Activated CD4-positive, alpha-beta T cell treated with anti-CD3 and anti-CD28 coated beads, Interleukin-2, amount 10 ng/mL, durations not matched to agents 24 days and 14 days (primary cell): ENCODE measurements at regions not wholly inside any gene's neighbourhood (a gene's known extent, or its start where the extent isn't known, plus 50 kb on each side); places are given as distances from the start of the nearest gene placed in this dataset.

Experiments used
- DNase-seq: peaks from one replicate; pipeline ENCODE4 v3.0.0; 2022
- H3K27ac Mint-ChIP-seq: one replicate; pipeline ENCODE4 v1.8.0; 2022; ENCODE audit warnings: mild to moderate bottlenecking, mixed read lengths
- H3K27me3 Mint-ChIP-seq: one replicate; pipeline ENCODE4 v1.8.0; 2022; ENCODE audit warnings: mixed read lengths
- H3K36me3 Mint-ChIP-seq: one replicate; pipeline ENCODE4 v1.8.0; 2022; ENCODE audit warnings: low read depth, mild to moderate bottlenecking, mixed read lengths
- H3K4me1 Mint-ChIP-seq: one replicate; pipeline ENCODE4 v1.8.0; 2021; ENCODE audit warnings: mixed read lengths
- H3K4me3 Mint-ChIP-seq: one replicate; pipeline ENCODE4 v1.8.0; 2022; ENCODE audit warnings: mild to moderate bottlenecking, moderate library complexity, mixed read lengths
- H3K9me3 Mint-ChIP-seq: one replicate; pipeline ENCODE4 v1.8.0; 2021; ENCODE audit warnings: mixed read lengths
- intact Hi-C: fragments of 100-400 bp; cut with micrococcal nuclease; formaldehyde crosslinking; loops from one replicate; pipeline ENCODE4 v1.15.1; 2023

- intact Hi-C loops, result no loop called here
- Mint-ChIP-seq H3K9me3 (peaks cover 6% of the 10 kb centered on the region), H3K4me1 (no peaks in the 10 kb centered on the region), H3K4me3 (no peak overlapping the region), H3K36me3 (no peaks in the 10 kb centered on the region), H3K27me3 (no peaks in the 10 kb centered on the region), H3K27ac (no peak overlapping the region)
- no peak for DNase-seq
Measured at GRCh38 chr2:240356700-240357640, 78.5 kb upstream of the GPC1 start.

- H3K4me1 Mint-ChIP-seq, result no peaks in the 10 kb centered on the region
- H3K9me3 Mint-ChIP-seq, result peaks cover 6% of the 10 kb centered on the region
- H3K36me3 Mint-ChIP-seq, result no peaks in the 10 kb centered on the region
- no peak for DNase-seq
- intact Hi-C loops, result no loop called here
- H3K27me3 Mint-ChIP-seq, result no peaks in the 10 kb centered on the region
- H3K4me3 Mint-ChIP-seq, result no peak overlapping the region
- no peak overlapping the region for H3K27ac Mint-ChIP-seq
Measured at GRCh38 chr2:240357641-240358012, 77.8 kb upstream of the GPC1 start.

GRCh38 chr2:240358080-240358479 lies 77.4 kb upstream of the GPC1 start:
- Mint-ChIP-seq H3K4me1 (no peaks in the 10 kb centered on the region), H3K4me3 (no peak overlapping the region), H3K36me3 (no peaks in the 10 kb centered on the region), H3K27ac (no peak overlapping the region), H3K9me3 (peaks cover 6% of the 10 kb centered on the region), H3K27me3 (no peaks in the 10 kb centered on the region)
- DNase-seq, result no peak
- intact Hi-C loops, result no loop called here

GRCh38 chr2:240358821-240359397 lies 76.6 kb upstream of the GPC1 start:
- intact Hi-C loops, result no loop called here
- no peak overlapping the region for H3K27ac Mint-ChIP-seq

GRCh38 chr2:240359695-240360094 lies 75.8 kb upstream of the GPC1 start:
- Mint-ChIP-seq H3K4me3 (no peak overlapping the region), H3K36me3 (no peaks in the 10 kb centered on the region), H3K27me3 (no peaks in the 10 kb centered on the region), H3K4me1 (no peaks in the 10 kb centered on the region), H3K27ac (no peak overlapping the region), H3K9me3 (peaks cover 6% of the 10 kb centered on the region)
- no peak for DNase-seq
- intact Hi-C loops, result no loop called here

More at GRCh38 chr2:240358821-240359397, 76.6 kb upstream of the GPC1 start:
- Mint-ChIP-seq H3K9me3 (peaks cover 6% of the 10 kb centered on the region), H3K4me1 (no peaks in the 10 kb centered on the region), H3K4me3 (no peak overlapping the region), H3K27me3 (no peaks in the 10 kb centered on the region), H3K36me3 (no peaks in the 10 kb centered on the region)
- DNase-seq, result no peak

GRCh38 chr2:240360645-240361475 lies 74.6 kb upstream of the GPC1 start:
- intact Hi-C loops, result no loop called here
- H3K4me3 Mint-ChIP-seq, result no peak overlapping the region
- no peak for DNase-seq
- H3K27ac Mint-ChIP-seq, result no peak overlapping the region
- H3K36me3 Mint-ChIP-seq, result no peaks in the 10 kb centered on the region
- no peaks in the 10 kb centered on the region for H3K4me1 Mint-ChIP-seq
- no peaks in the 10 kb centered on the region for H3K27me3 Mint-ChIP-seq
- peaks cover 6% of the 10 kb centered on the region for H3K9me3 Mint-ChIP-seq

GRCh38 chr2:240362216-240362755 lies 73.2 kb upstream of the GPC1 start:
- no peak overlapping the region for H3K4me3 Mint-ChIP-seq

GRCh38 chr2:240362826-240363745 lies 72.4 kb upstream of the GPC1 start:
- Mint-ChIP-seq H3K27me3 (no peaks in the 10 kb centered on the region), H3K4me1 (no peaks in the 10 kb centered on the region), H3K4me3 (no peak overlapping the region), H3K9me3 (peaks cover 6% of the 10 kb centered on the region), H3K36me3 (no peaks in the 10 kb centered on the region), H3K27ac (no peak overlapping the region)
- DNase-seq, result no peak
- intact Hi-C loops, result no loop called here

More at GRCh38 chr2:240362216-240362755, 73.2 kb upstream of the GPC1 start:
- Mint-ChIP-seq H3K4me1 (no peaks in the 10 kb centered on the region), H3K27ac (no peak overlapping the region), H3K27me3 (no peaks in the 10 kb centered on the region), H3K36me3 (no peaks in the 10 kb centered on the region), H3K9me3 (peaks cover 6% of the 10 kb centered on the region)
- intact Hi-C loops, result no loop called here
- DNase-seq, result no peak

GRCh38 chr2:240363746-240364581 lies 71.5 kb upstream of the GPC1 start:
- H3K27me3 Mint-ChIP-seq, result no peaks in the 10 kb centered on the region
- no peak overlapping the region for H3K27ac Mint-ChIP-seq
- H3K9me3 Mint-ChIP-seq, result peaks cover 6% of the 10 kb centered on the region
- no peaks in the 10 kb centered on the region for H3K36me3 Mint-ChIP-seq
- intact Hi-C loops, result no loop called here
- DNase-seq, result no peak
- H3K4me3 Mint-ChIP-seq, result no peak overlapping the region
- H3K4me1 Mint-ChIP-seq, result no peaks in the 10 kb centered on the region

- Mint-ChIP-seq H3K36me3 (no peaks in the 10 kb centered on the region), H3K4me3 (no peak overlapping the region), H3K27me3 (no peaks in the 10 kb centered on the region), H3K4me1 (no peaks in the 10 kb centered on the region), H3K27ac (no peak overlapping the region), H3K9me3 (peaks cover 6% of the 10 kb centered on the region)
- no peak for DNase-seq
- intact Hi-C loops, result no loop called here
Measured at GRCh38 chr2:240364582-240364960, 70.9 kb upstream of the GPC1 start.

- DNase-seq, result no peak
- Mint-ChIP-seq H3K9me3 (peaks cover 6% of the 10 kb centered on the region), H3K36me3 (no peaks in the 10 kb centered on the region), H3K27me3 (no peaks in the 10 kb centered on the region), H3K4me3 (no peak overlapping the region), H3K4me1 (no peaks in the 10 kb centered on the region), H3K27ac (no peak overlapping the region)
- intact Hi-C loops, result no loop called here
Measured at GRCh38 chr2:240364961-240365775, 70.3 kb upstream of the GPC1 start.

- Mint-ChIP-seq H3K4me3 (no peak overlapping the region), H3K9me3 (no peaks in the 10 kb centered on the region), H3K36me3 (no peaks in the 10 kb centered on the region), H3K27ac (no peak overlapping the region), H3K27me3 (no peaks in the 10 kb centered on the region), H3K4me1 (no peaks in the 10 kb centered on the region)
- DNase-seq, result no peak
- intact Hi-C loops, result no loop called here
Measured at GRCh38 chr2:240365971-240366471, 69.4 kb upstream of the GPC1 start.
